KMS-11 (cell line): ENCODE measurements at regions not wholly inside any gene's neighbourhood (a gene's known extent, or its start where the extent isn't known, plus 50 kb on each side); places are given as distances from the start of the nearest gene placed in this dataset.

Experiments used
- H2AFZ ChIP-seq: fragments of 200-600 bp; sonication (generic); 2 replicates; pipeline ENCODE4 v1.6.1; 2016; ENCODE audit warnings: antibody characterized with exemption, mixed run types, low read depth
- H3K27ac ChIP-seq: fragments of 200-600 bp; sonication (generic); 2 replicates; pipeline ENCODE4 v1.6.1; 2016; ENCODE audit warnings: mild to moderate bottlenecking, mixed run types
- H3K27me3 ChIP-seq: fragments of 200-600 bp; sonication (generic); 2 replicates; pipeline ENCODE4 v1.6.1; 2017; ENCODE audit warnings: mild to moderate bottlenecking, low read depth, mixed run types, moderate library complexity; ENCODE audit not compliant: insufficient read depth
- H3K36me3 ChIP-seq: fragments of 200-600 bp; sonication (generic); 2 replicates; pipeline ENCODE4 v1.6.1; 2017; ENCODE audit warnings: mild to moderate bottlenecking, mixed run types; ENCODE audit not compliant: insufficient read depth
- H3K4me1 ChIP-seq: fragments of 200-600 bp; sonication (generic); 2 replicates; pipeline ENCODE4 v1.6.1; 2016; ENCODE audit warnings: mild to moderate bottlenecking, low read depth, mixed run types; ENCODE audit not compliant: poor library complexity, severe bottlenecking
- H3K4me2 ChIP-seq: fragments of 200-600 bp; sonication (generic); 2 replicates; pipeline ENCODE4 v1.7.0; 2016; ENCODE audit warnings: mild to moderate bottlenecking, mixed run types
- H3K4me3 ChIP-seq: fragments of 200-600 bp; sonication (generic); IDR thresholded peaks from 2 replicates; pipeline ENCODE4 v1.6.1; 2017; ENCODE audit warnings: low read depth, low read length, mixed read lengths; ENCODE audit not compliant: insufficient read depth
- H3K79me2 ChIP-seq: fragments of 200-600 bp; sonication (generic); 2 replicates; pipeline ENCODE4 v1.6.1; 2016; ENCODE audit warnings: low read depth, mixed run types; ENCODE audit not compliant: insufficient read depth
- H3K9ac ChIP-seq: fragments of 200-600 bp; sonication (generic); 2 replicates; pipeline ENCODE4 v1.6.1; 2016; ENCODE audit warnings: mild to moderate bottlenecking, mixed run types
- H4K20me1 ChIP-seq: fragments of 200-600 bp; sonication (generic); 2 replicates; pipeline ENCODE4 v1.6.1; 2016; ENCODE audit warnings: mild to moderate bottlenecking, mixed run types; ENCODE audit not compliant: insufficient read depth
- TF ChIP-seq, protein P1 (sequence below): fragments of 200-600 bp; sonication (generic); conservative IDR thresholded peaks from 2 replicates; pipeline ENCODE4 v1.6.1; 2017; ENCODE audit warnings: low read depth, mild to moderate bottlenecking, antibody characterized with exemption, low read length, moderate library complexity, mixed read lengths

- no peak overlapping the region for H3K27ac ChIP-seq
- no peak overlapping the region for H3K4me3 ChIP-seq
- no peaks in the 10 kb centered on the region for H3K4me1 ChIP-seq
- TF ChIP-seq, protein P1, sequence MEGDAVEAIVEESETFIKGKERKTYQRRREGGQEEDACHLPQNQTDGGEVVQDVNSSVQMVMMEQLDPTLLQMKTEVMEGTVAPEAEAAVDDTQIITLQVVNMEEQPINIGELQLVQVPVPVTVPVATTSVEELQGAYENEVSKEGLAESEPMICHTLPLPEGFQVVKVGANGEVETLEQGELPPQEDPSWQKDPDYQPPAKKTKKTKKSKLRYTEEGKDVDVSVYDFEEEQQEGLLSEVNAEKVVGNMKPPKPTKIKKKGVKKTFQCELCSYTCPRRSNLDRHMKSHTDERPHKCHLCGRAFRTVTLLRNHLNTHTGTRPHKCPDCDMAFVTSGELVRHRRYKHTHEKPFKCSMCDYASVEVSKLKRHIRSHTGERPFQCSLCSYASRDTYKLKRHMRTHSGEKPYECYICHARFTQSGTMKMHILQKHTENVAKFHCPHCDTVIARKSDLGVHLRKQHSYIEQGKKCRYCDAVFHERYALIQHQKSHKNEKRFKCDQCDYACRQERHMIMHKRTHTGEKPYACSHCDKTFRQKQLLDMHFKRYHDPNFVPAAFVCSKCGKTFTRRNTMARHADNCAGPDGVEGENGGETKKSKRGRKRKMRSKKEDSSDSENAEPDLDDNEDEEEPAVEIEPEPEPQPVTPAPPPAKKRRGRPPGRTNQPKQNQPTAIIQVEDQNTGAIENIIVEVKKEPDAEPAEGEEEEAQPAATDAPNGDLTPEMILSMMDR = no peak
- H4K20me1 ChIP-seq = no peaks in the 10 kb centered on the region
- H3K27me3 ChIP-seq = no peaks in the 10 kb centered on the region
- H3K79me2 ChIP-seq = no peaks in the 10 kb centered on the region
- H2AFZ ChIP-seq = no peak overlapping the region
- no peak overlapping the region for H3K4me2 ChIP-seq
- no peak overlapping the region for H3K9ac ChIP-seq
- H3K36me3 ChIP-seq = no peaks in the 10 kb centered on the region
Measured at GRCh38 chr11:80023386-80023785, 582.6 kb upstream of the TENM4 start.

- TF ChIP-seq, protein P1 = no peak
Measured at GRCh38 chr11:80010536-80010935, 569.7 kb upstream of the TENM4 start.

GRCh38 chr11:80009081-80009480, 568.3 kb upstream of the TENM4 start:
- H3K9ac ChIP-seq = no peak overlapping the region
- no peak overlapping the region for H2AFZ ChIP-seq
- no peaks in the 10 kb centered on the region for H3K79me2 ChIP-seq
- H3K4me2 ChIP-seq = no peak overlapping the region
- TF ChIP-seq, protein P1 = no peak
- no peaks in the 10 kb centered on the region for H3K27me3 ChIP-seq
- no peaks in the 10 kb centered on the region for H3K36me3 ChIP-seq
- H3K4me1 ChIP-seq = no peaks in the 10 kb centered on the region
- no peak overlapping the region for H3K4me3 ChIP-seq
- H3K27ac ChIP-seq = no peak overlapping the region
- no peaks in the 10 kb centered on the region for H4K20me1 ChIP-seq

More at GRCh38 chr11:80010536-80010935, 569.7 kb upstream of the TENM4 start:
- H3K4me1 ChIP-seq = no peaks in the 10 kb centered on the region
- no peak overlapping the region for H2AFZ ChIP-seq
- H4K20me1 ChIP-seq = no peaks in the 10 kb centered on the region
- no peaks in the 10 kb centered on the region for H3K36me3 ChIP-seq
- H3K27ac ChIP-seq = no peak overlapping the region
- H3K4me3 ChIP-seq = no peak overlapping the region
- no peaks in the 10 kb centered on the region for H3K79me2 ChIP-seq
- H3K9ac ChIP-seq = no peak overlapping the region
- no peaks in the 10 kb centered on the region for H3K27me3 ChIP-seq
- H3K4me2 ChIP-seq = no peak overlapping the region

GRCh38 chr11:80007616-80008015, 566.8 kb upstream of the TENM4 start:
- TF ChIP-seq, protein P1 = no peak
- Histone ChIP-seq H3K27me3 (no peaks in the 10 kb centered on the region), H3K4me2 (no peak overlapping the region)

DNA sequence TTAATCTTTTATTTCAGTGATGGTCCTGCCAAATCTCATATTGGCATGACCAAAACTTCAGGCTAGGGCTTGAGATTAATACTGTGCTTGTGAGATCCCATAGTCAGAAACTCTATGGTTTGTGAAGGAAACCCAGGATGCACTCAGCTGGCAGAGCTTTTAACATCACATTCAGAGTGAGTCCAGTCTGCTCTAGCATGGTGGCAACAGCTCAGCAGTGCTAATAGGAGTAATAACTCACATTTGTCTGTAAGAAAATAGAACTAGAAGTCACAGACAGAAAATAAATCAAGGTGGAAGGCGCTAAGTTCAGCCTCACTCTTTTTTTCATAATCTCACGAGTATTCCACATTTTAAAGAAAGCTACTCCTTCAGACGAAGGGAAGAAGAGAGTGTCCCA, 549.3 kb upstream of the TENM4 start:
- Histone ChIP-seq H4K20me1 (no peaks in the 10 kb centered on the region), H3K36me3 (no peaks in the 10 kb centered on the region), H3K79me2 (no peaks in the 10 kb centered on the region), H2AFZ (no peak overlapping the region), H3K4me3 (no peak overlapping the region), H3K4me1 (no peaks in the 10 kb centered on the region), H3K9ac (no peak overlapping the region), H3K27me3 (no peaks in the 10 kb centered on the region), H3K4me2 (no peak overlapping the region), H3K27ac (no peak overlapping the region)
- TF ChIP-seq, protein P1 = no peak

More at GRCh38 chr11:80007616-80008015, 566.8 kb upstream of the TENM4 start:
- H3K27ac ChIP-seq = no peak overlapping the region
- no peaks in the 10 kb centered on the region for H3K79me2 ChIP-seq
- no peaks in the 10 kb centered on the region for H3K36me3 ChIP-seq
- H3K9ac ChIP-seq = no peak overlapping the region
- no peak overlapping the region for H2AFZ ChIP-seq
- no peaks in the 10 kb centered on the region for H3K4me1 ChIP-seq
- no peaks in the 10 kb centered on the region for H4K20me1 ChIP-seq
- H3K4me3 ChIP-seq = no peak overlapping the region
